SK-N-SH (cell line): ENCODE measurements at regions not wholly inside any gene's neighbourhood (a gene's known extent, or its start where the extent isn't known, plus 50 kb on each side); places are given as distances from the start of the nearest gene placed in this dataset.

ENCODE experiments used
- CTCF ChIA-PET: fragments of 300-600, 350-600 bp; formaldehyde crosslinking; extraction: SDS; loops from one replicate; lab custom pipeline; 2021; lab: Yijun Ruan, JAX
- POLR2A ChIA-PET: fragments of 350-600 bp; sonication (Branson Sonifier 250); formaldehyde crosslinking; extraction: SDS; loops from one replicate; lab custom pipeline; 2020; ENCODE audit warnings: antibody characterized with exemption, inconsistent platforms; lab: Yijun Ruan, JAX
- DNase-seq: peaks from one replicate; pipeline ENCODE4 v3.0.0; 2012
- H2AFZ ChIP-seq: fragments of 200-600 bp; sonication (generic); 2 replicates; pipeline ENCODE4 v1.8.1; 2016; ENCODE audit warnings: antibody characterized with exemption, mild to moderate bottlenecking, low read depth
- H3F3A ChIP-seq: fragments of 200-600 bp; sonication (generic); replicated peaks from 2 replicates; pipeline ENCODE3; 2016; ENCODE audit warnings: antibody characterized with exemption, mild to moderate bottlenecking; ENCODE audit not compliant: insufficient read depth
- H3K27ac ChIP-seq, 2 experiments: fragments of 200-500 bp in 1 of 2; fragments of 200-600 bp in 1 of 2; sonication (Bioruptor generic) in 1 of 2; sonication (generic), shearing (Covaris generic) in 1 of 2; 2 replicates each; pipeline versions ENCODE4 v1.5.1 to v1.6.1; 2014 to 2016; ENCODE audit warnings: low read depth in 2 of 2, inconsistent platforms in 1 of 2, low read length in 1 of 2, mild to moderate bottlenecking in 1 of 2, mixed read lengths in 1 of 2
- H3K27me3 ChIP-seq: fragments of 200-600 bp; sonication (generic), shearing (Covaris generic); 2 replicates; pipeline ENCODE4 v1.6.1; 2016; ENCODE audit warnings: mixed run types; ENCODE audit not compliant: insufficient read depth
- H3K36me3 ChIP-seq, 2 experiments: fragments of 200-500 bp in 1 of 2; fragments of 200-600 bp in 1 of 2; sonication (Bioruptor generic) in 1 of 2; sonication (generic) in 1 of 2; replicated peaks in 1 of 2; 2 replicates each; pipeline versions ENCODE3 to v1.5.1; 2014 to 2016; ENCODE audit warnings: low read length in 1 of 2, mild to moderate bottlenecking in 1 of 2; ENCODE audit not compliant: insufficient read depth in 2 of 2, control insufficient read depth in 1 of 2
- H3K4me1 ChIP-seq, 2 experiments: fragments of 200-500 bp in 1 of 2; fragments of 200-600 bp in 1 of 2; sonication (Bioruptor generic) in 1 of 2; sonication (generic), shearing (Covaris generic) in 1 of 2; 2 replicates each; pipeline versions ENCODE4 v1.5.1 to v1.6.1; 2014 to 2016; ENCODE audit warnings: low read depth in 1 of 2, low read length in 1 of 2, mixed run types in 1 of 2; ENCODE audit not compliant: insufficient read depth in 2 of 2, control insufficient read depth in 1 of 2
- H3K4me2 ChIP-seq: fragments of 200-600 bp; sonication (generic), shearing (Covaris generic); 2 replicates; pipeline ENCODE4 v1.6.1; 2017; ENCODE audit warnings: mixed run types
- H3K4me3 ChIP-seq, 2 experiments: fragments of 200-500 bp in 1 of 2; fragments of 200-600 bp in 1 of 2; sonication (Bioruptor generic) in 1 of 2; sonication (generic), shearing (Covaris generic) in 1 of 2; 2 replicates each; pipeline versions ENCODE4 v1.5.1 to v1.8.1; 2014 to 2016; ENCODE audit warnings: low read depth in 2 of 2, inconsistent platforms in 1 of 2, low read length in 1 of 2, mild to moderate bottlenecking in 1 of 2, mixed read lengths in 1 of 2, moderate library complexity in 1 of 2
- H3K79me2 ChIP-seq: fragments of 200-600 bp; sonication (generic); 2 replicates; pipeline ENCODE4 v1.8.1; 2017; ENCODE audit warnings: mild to moderate bottlenecking; ENCODE audit not compliant: insufficient read depth
- H3K9ac ChIP-seq: fragments of 200-600 bp; sonication (generic); 2 replicates; pipeline ENCODE4 v1.6.1; 2017; ENCODE audit warnings: mixed run types
- H3K9me2 ChIP-seq: fragments of 200-600 bp; sonication (generic); 2 replicates; pipeline ENCODE4 v1.6.1; 2017; ENCODE audit warnings: mixed run types
- H3K9me3 ChIP-seq: fragments of 200-600 bp; sonication (generic); 2 replicates; pipeline ENCODE4 v1.6.1; 2017; ENCODE audit warnings: mixed run types, mild to moderate bottlenecking, moderate library complexity
- H4K20me1 ChIP-seq: fragments of 200-600 bp; sonication (generic); 2 replicates; pipeline ENCODE4 v1.6.1; 2017; ENCODE audit warnings: mild to moderate bottlenecking, mixed run types; ENCODE audit not compliant: insufficient read depth
- CHD2 ChIP-seq: fragments of 150-350 bp; IDR thresholded peaks from 2 replicates; pipeline ENCODE4 v1.6.1; 2018; ENCODE audit warnings: low read length; ENCODE audit not compliant: partially characterized antibody
- ELF1 ChIP-seq: IDR thresholded peaks from 2 replicates; pipeline ENCODE4 v1.4.0; 2012
- EP300 ChIP-seq, 2 experiments: IDR thresholded peaks; 2 replicates each; pipeline versions ENCODE4 v1.4.0 to v1.6.1; 2012; ENCODE audit warnings: borderline replicate concordance in 1 of 2, low read depth in 1 of 2, low read length in 1 of 2
- FOXJ3 ChIP-seq: sonication (generic); formaldehyde crosslinking; IDR thresholded peaks from 2 replicates; pipeline ENCODE4 v1.5.1; 2020; ENCODE audit warnings: mild to moderate bottlenecking, missing genetic modification reagents
- FOXM1 ChIP-seq: IDR thresholded peaks from 2 replicates; pipeline ENCODE4 v1.4.0; 2012; ENCODE audit warnings: low read depth, mild to moderate bottlenecking
- IRF3 ChIP-seq: fragments of 150-350 bp; IDR thresholded peaks from 2 replicates; pipeline ENCODE4 v1.6.1; 2016; ENCODE audit warnings: mild to moderate bottlenecking, low read depth, low read length
- JUND ChIP-seq: IDR thresholded peaks from 2 replicates; pipeline ENCODE4 v1.4.0; 2012
- MAX ChIP-seq: IDR thresholded peaks from 2 replicates; pipeline ENCODE4 v1.4.0; 2012; ENCODE audit warnings: low read depth
- NFIC ChIP-seq: IDR thresholded peaks from 2 replicates; pipeline ENCODE4 v1.4.0; 2012; ENCODE audit warnings: borderline replicate concordance
- PBX3 ChIP-seq: IDR thresholded peaks from 2 replicates; pipeline ENCODE4; 2012
- RAD21 ChIP-seq: IDR thresholded peaks from 2 replicates; pipeline ENCODE4 v1.6.1; 2012; ENCODE audit warnings: mild to moderate bottlenecking, low read length
- RCOR1 ChIP-seq: fragments of 150-350 bp; IDR thresholded peaks from 2 replicates; pipeline ENCODE4 v1.6.1; 2017; ENCODE audit warnings: antibody characterized with exemption, low read length
- RFX5 ChIP-seq: IDR thresholded peaks from 2 replicates; pipeline ENCODE4 v1.6.1; 2012; ENCODE audit warnings: mild to moderate bottlenecking, improper control_type of control experiment, low read length
- SMC3 ChIP-seq: IDR thresholded peaks from 2 replicates; pipeline ENCODE4 v1.6.1; 2012; ENCODE audit warnings: low read depth, low read length, improper control_type of control experiment
- TAF1 ChIP-seq: IDR thresholded peaks from 2 replicates; pipeline ENCODE4 v1.6.1; 2012; ENCODE audit warnings: low read depth, mild to moderate bottlenecking, low read length, moderate library complexity, borderline replicate concordance
- TCF12 ChIP-seq: IDR thresholded peaks from 2 replicates; pipeline ENCODE4 v1.4.0; 2012
- USF1 ChIP-seq: IDR thresholded peaks from 2 replicates; pipeline ENCODE4 v1.4.0; 2012; ENCODE audit warnings: low read depth, borderline replicate concordance
- USF2 ChIP-seq: fragments of 150-350 bp; IDR thresholded peaks from 2 replicates; pipeline ENCODE4 v1.6.1; 2017; ENCODE audit warnings: antibody characterized with exemption, low read length, low read depth, borderline replicate concordance
- WGBS: methylation state at CpG from one replicate; pipeline ENCODE4 v1.1.6; 2017; ENCODE audit warnings: low lambda C conversion rate; 5-methylcytosine and 5-hydroxymethylcytosine counted together

DNA sequence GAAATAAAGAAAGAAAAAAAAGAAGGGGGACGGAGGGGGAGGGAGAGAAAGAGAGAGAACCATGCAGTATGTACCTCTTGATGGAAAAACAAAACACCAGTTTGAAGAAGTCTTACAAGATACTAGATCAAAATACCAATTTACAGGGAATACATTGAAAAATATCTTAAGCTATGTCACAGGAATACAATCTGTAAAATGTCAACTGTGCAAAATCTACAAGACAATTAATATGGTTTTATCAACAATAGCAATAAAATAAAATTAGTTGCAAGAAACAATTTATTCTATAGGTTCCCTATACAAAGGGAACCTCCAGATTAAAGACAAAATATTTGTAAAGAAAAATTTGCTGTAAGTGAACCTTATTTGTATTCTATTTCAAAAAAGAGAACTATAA, 98.3 kb upstream of the CABCOCO1 start:
- Histone ChIP-seq H3K9me3 (no peaks in the 10 kb centered on the region), H3K9ac (no peak overlapping the region)
- no peak for DNase-seq
- TF ChIP-seq FOXM1 (no peak), JUND (no peak), RAD21 (no peak), TAF1 (no peak), RFX5 (no peak), ELF1 (no peak), FOXJ3 (no peak), CHD2 (no peak), RCOR1 (no peak), MAX (no peak), SMC3 (no peak), TCF12 (no peak), USF2 (no peak), NFIC (no peak), USF1 (no peak), EP300 (IDR thresholded peaks at IDR 0.05; ENCODE audit: borderline replicate concordance in 1 of 2, low read depth in 1 of 2, low read length in 1 of 2) (no peak), PBX3 (no peak), IRF3 (no peak)
- TF ChIP-seq, all 33 proteins: peak for 0
- CTCF ChIA-PET = interaction anchor here (2.7 kb wide), 1 partner anchor 11 kb away, joined by 6 read pairs; no protein-coding TSS in a partner anchor
- Histone ChIP-seq H3K4me2 (no peak overlapping the region), H3K27me3 (no peaks in the 10 kb centered on the region), H3K27ac (no peak overlapping the region), H3K79me2 (no peaks in the 10 kb centered on the region), H3K4me3 (no peak overlapping the region), H3F3A (no peaks in the 10 kb centered on the region), H3K4me1 (no peaks in the 10 kb centered on the region), H3K9me2 (no peaks in the 10 kb centered on the region), H2AFZ (no peak overlapping the region), H4K20me1 (no peaks in the 10 kb centered on the region), H3K36me3 (no peaks in the 10 kb centered on the region)
- 65% methylated on average over 1 of the region's 1 CpG for WGBS
- POLR2A ChIA-PET = no interaction called here
